ENCODE measurements at regions not wholly inside any gene's neighbourhood (a gene's known extent, or its start where the extent isn't known, plus 50 kb on each side); places are given as distances from the start of the nearest gene placed in this dataset.

DNA sequence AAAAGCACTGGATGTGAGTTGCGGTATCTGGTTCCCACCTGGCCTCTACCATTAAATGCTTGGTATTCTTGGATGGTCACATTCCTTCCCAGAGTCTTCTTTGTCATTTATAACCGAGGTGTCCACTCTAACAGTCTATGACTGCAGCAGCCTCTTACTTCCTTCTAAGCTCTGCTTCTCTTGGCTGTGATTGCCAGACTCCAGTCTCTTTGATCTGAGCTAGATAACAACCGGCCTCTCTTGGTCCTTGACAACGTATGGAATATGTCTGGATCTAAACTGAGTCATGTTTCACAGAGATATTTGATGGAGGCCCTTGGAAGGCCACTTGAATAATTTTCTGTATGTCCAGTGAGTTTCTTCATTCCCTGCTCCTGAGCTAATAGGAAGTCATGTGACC is 141.6 kb upstream of the TENM4 start:
- Histone ChIP-seq H3K36me3 (ENCODE audit: control insufficient read depth in 2 of 4, insufficient read depth in 4 of 4, low read length in 3 of 4) (no peaks in the 10 kb centered on the region), H2BK12ac (ENCODE audit: low read depth, low read length) (no peak overlapping the region), H3K79me1 (ENCODE audit: low read depth, low read length) (no peaks in the 10 kb centered on the region), H2BK15ac (ENCODE audit: low read length) (no peak overlapping the region), H2AFZ (ENCODE audit: low read length) (no peak overlapping the region), H3K56ac (replicated peaks; ENCODE audit: insufficient read length, low read depth, low read length) (no peak overlapping the region), H2AK5ac (ENCODE audit: low read depth, low read length) (no peak overlapping the region), H2BK5ac (ENCODE audit: low read depth, low read length) (no peak overlapping the region), H4K91ac (replicated peaks; ENCODE audit: insufficient read length, low read length) (no peak overlapping the region), H3K9ac (replicated peaks in 1 of 4; ENCODE audit: extremely low read depth in 1 of 4, low read depth in 3 of 4, low read length in 3 of 4) (no peak overlapping the region), H3K27ac (ENCODE audit: low read depth, low read length) (no peak overlapping the region), H3K27me3 (replicated peaks in 1 of 4; ENCODE audit: control insufficient read depth in 3 of 4, extremely low read depth in 1 of 4, insufficient read depth in 3 of 4, low read length in 3 of 4) (no peaks in the 10 kb centered on the region), H3K14ac (ENCODE audit: insufficient read length) (no peak overlapping the region), H3K4me1 (replicated peaks in 1 of 4; ENCODE audit: control insufficient read depth in 3 of 4, insufficient read depth in 4 of 4, low read length in 3 of 4) (no peaks in the 10 kb centered on the region), H4K20me1 (replicated peaks in 1 of 2; ENCODE audit: control insufficient read depth in 1 of 2, insufficient read depth in 2 of 2, low read length in 2 of 2) (no peaks in the 10 kb centered on the region), H2BK120ac (replicated peaks; ENCODE audit: low read depth, low read length) (no peak overlapping the region), H3K4ac (replicated peaks; ENCODE audit: insufficient read length, low read depth, low read length) (no peak overlapping the region), H3K23ac (ENCODE audit: insufficient read length) (no peak overlapping the region), H3K79me2 (ENCODE audit: control insufficient read depth in 1 of 2, insufficient read depth in 2 of 2, low read length in 2 of 2) (no peaks in the 10 kb centered on the region), H3K4me3 (ENCODE audit: extremely low read depth in 1 of 4, insufficient read depth in 2 of 4, low read depth in 3 of 4, low read length in 4 of 4) (no peak overlapping the region), H3K4me2 (ENCODE audit: insufficient read depth in 1 of 2, low read depth in 2 of 2, low read length in 2 of 2) (no peak overlapping the region), H3K18ac (ENCODE audit: extremely low read depth, low read length) (no peak overlapping the region), H4K5ac (ENCODE audit: insufficient read length, low read depth, low read length) (no peak overlapping the region), H3K9me3 (ENCODE audit: insufficient read depth in 2 of 2, low read depth in 1 of 2, low read length in 1 of 2) (peaks cover 11% of the 10 kb centered on the region in 2 experiments; a peak in 3 of 4 replicates), H4K8ac (ENCODE audit: extremely low read depth, insufficient read depth, low read length) (no peak overlapping the region), H3K23me2 (ENCODE audit: low read depth, low read length) (no peaks in the 10 kb centered on the region), H2BK20ac (ENCODE audit: low read length) (no peak overlapping the region)
- no peak for FAIRE-seq
- ChIA-PET CTCF (ENCODE audit: partially characterized antibody) (interaction anchor here (0.6 to 1.8 kb wide), 6 partner anchors 11 to 800 kb away, joined by 3 to 4 read pairs (median 3); no protein-coding TSS in a partner anchor), POLR2A (ENCODE audit: partially characterized antibody) (no interaction called here)
- 95% methylated on average over 4 of the region's 4 CpGs; no CpG with 5 or more reads in 1 of the 2 experiments for WGBS, 2 experiments (ENCODE audit: extremely low coverage in 1 of 2, insufficient coverage in 1 of 2, insufficient read length in 1 of 2, insufficient replicate concordance in 2 of 2, low coverage in 1 of 2, low lambda C conversion rate in 2 of 2, missing lambda C conversion rate in 1 of 2)
- DNase-seq (ENCODE audit: low read depth in 1 of 2, low spot score in 2 of 2): no peak
- TF ChIP-seq HDAC6 (IDR thresholded peaks at IDR 0.05; ENCODE audit: low read depth, low read length): no peak
- TF ChIP-seq POU5F1 (IDR thresholded peaks at IDR 0.05; ENCODE audit: low read depth, low read length): no peak
- no peak for TF ChIP-seq RNF2 (IDR thresholded peaks at IDR 0.05; ENCODE audit: borderline replicate concordance, low read depth, low read length, missing control alignments, poor library complexity, severe bottlenecking)
- no peak for TF ChIP-seq SIRT6 (IDR thresholded peaks at IDR 0.05; ENCODE audit: low read length)
- no peak for TF ChIP-seq NANOG (IDR thresholded peaks at IDR 0.05; ENCODE audit: insufficient read depth, low read depth, low read length, poor library complexity, severe bottlenecking)
- TF ChIP-seq SP2 (IDR thresholded peaks at IDR 0.05; ENCODE audit: low read length): no peak
- TF ChIP-seq KDM4A (IDR thresholded peaks at IDR 0.05; ENCODE audit: low read depth, low read length, severe bottlenecking): no peak
- TF ChIP-seq SP4 (IDR thresholded peaks at IDR 0.05; ENCODE audit: low read length): no peak
- TF ChIP-seq RAD21 (IDR thresholded peaks at IDR 0.05 in 1 of 2, conservative IDR thresholded peaks at IDR 0.05 in 1 of 2; ENCODE audit: low read depth in 2 of 2, low read length in 2 of 2): no peak
- no peak for TF ChIP-seq SAP30 (IDR thresholded peaks at IDR 0.05; ENCODE audit: insufficient read depth, insufficient replicate concordance, low read length)
- no peak for TF ChIP-seq RFX5 (IDR thresholded peaks at IDR 0.05; ENCODE audit: borderline replicate concordance, low read depth, low read length)
- TF ChIP-seq NRF1 (IDR thresholded peaks at IDR 0.05; ENCODE audit: low read depth, low read length): no peak
- no peak for TF ChIP-seq ZNF274 (IDR thresholded peaks at IDR 0.05; ENCODE audit: borderline replicate concordance, extremely low read depth, low read length)
- no peak for TF ChIP-seq YY1 (IDR thresholded peaks at IDR 0.05; ENCODE audit: low read depth, low read length)
- TF ChIP-seq, protein P1, sequence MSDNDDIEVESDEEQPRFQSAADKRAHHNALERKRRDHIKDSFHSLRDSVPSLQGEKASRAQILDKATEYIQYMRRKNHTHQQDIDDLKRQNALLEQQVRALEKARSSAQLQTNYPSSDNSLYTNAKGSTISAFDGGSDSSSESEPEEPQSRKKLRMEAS (IDR thresholded peaks at IDR 0.05): no peak

All from H1 (cell line).